Lower leg skin (tissue), 3 donors: ENCODE measurements at regions not wholly inside any gene's neighbourhood (a gene's known extent, or its start where the extent isn't known, plus 50 kb on each side); places are given as distances from the start of the nearest gene placed in this dataset.

Experiments
- POLR2A ChIP-seq, 2 donors: fragments of 450-650 bp; IDR thresholded peaks; one replicate each; pipeline ENCODE4 v1.6.1; 2016 to 2017; ENCODE audit warnings: antibody characterized with exemption in 2 of 2, mild to moderate bottlenecking in 1 of 2, moderate library complexity in 1 of 2
- TF ChIP-seq, protein P1 (sequence below), 3 donors: fragments of 450-650 bp; IDR thresholded peaks; one replicate each; pipeline ENCODE4 v1.5.1; 2016; ENCODE audit warnings: antibody characterized with exemption in 3 of 3, mild to moderate bottlenecking in 3 of 3, moderate library complexity in 2 of 3

DNA sequence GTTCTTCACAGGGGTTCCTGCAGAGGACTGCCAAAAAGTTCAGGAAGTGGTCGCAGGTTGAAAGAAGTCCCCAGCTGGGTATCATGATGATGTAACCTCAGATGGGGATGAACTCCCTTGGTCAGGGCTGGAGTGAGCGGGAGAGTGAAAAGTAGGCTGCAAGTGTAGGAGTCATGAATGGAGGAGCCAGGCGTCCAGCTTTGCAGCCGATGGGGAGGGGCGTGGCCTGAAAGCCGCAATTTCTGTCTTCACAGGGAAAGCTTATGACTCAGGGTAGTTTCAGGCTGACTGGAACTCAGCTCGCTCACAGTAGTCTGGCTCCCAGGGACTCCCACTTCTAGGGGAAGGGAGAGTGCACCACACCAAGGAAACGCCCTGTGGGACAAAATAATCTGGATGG lies 70.0 kb upstream of the HS3ST3A1 start:
- TF ChIP-seq POLR2A (IDR thresholded peaks at IDR 0.05) = no peak
- TF ChIP-seq, protein P1, sequence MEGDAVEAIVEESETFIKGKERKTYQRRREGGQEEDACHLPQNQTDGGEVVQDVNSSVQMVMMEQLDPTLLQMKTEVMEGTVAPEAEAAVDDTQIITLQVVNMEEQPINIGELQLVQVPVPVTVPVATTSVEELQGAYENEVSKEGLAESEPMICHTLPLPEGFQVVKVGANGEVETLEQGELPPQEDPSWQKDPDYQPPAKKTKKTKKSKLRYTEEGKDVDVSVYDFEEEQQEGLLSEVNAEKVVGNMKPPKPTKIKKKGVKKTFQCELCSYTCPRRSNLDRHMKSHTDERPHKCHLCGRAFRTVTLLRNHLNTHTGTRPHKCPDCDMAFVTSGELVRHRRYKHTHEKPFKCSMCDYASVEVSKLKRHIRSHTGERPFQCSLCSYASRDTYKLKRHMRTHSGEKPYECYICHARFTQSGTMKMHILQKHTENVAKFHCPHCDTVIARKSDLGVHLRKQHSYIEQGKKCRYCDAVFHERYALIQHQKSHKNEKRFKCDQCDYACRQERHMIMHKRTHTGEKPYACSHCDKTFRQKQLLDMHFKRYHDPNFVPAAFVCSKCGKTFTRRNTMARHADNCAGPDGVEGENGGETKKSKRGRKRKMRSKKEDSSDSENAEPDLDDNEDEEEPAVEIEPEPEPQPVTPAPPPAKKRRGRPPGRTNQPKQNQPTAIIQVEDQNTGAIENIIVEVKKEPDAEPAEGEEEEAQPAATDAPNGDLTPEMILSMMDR (IDR thresholded peaks at IDR 0.05) = no peak
